Right atrium auricular region (tissue), 2 donors: ENCODE measurements at regions not wholly inside any gene's neighbourhood (a gene's known extent, or its start where the extent isn't known, plus 50 kb on each side); places are given as distances from the start of the nearest gene placed in this dataset.
"Not testable (repeated sequence)": the region's sequence is repeated elsewhere in the genome, so short reads cannot be mapped to it uniquely, and the experiment has no call there.

Experiments
- DNase-seq: peaks from one replicate; pipeline ENCODE4 v3.0.0-alpha.2; 2019; ENCODE audit warnings: low spot score
- H3K27ac ChIP-seq, 2 donors: fragments of 200-600 bp; sonication (generic); 1 replicate in 1 of 2; 2 replicates in 1 of 2; pipeline ENCODE4 v1.5.1; 2016 to 2019
- H3K27me3 ChIP-seq, 2 donors: fragments of 200-600 bp; sonication (generic); one replicate each; pipeline versions ENCODE4 v1.5.1 to v1.6.0; 2017 to 2019
- H3K36me3 ChIP-seq: fragments of 200-600 bp; sonication (generic); one replicate; pipeline ENCODE4 v1.5.1; 2016
- H3K4me1 ChIP-seq, 2 donors: fragments of 200-600 bp; sonication (generic); one replicate each; pipeline versions ENCODE4 v1.5.1 to v1.6.0; 2017 to 2019
- H3K4me3 ChIP-seq, 2 donors: fragments of 200-600 bp; sonication (generic); 1 replicate in 1 of 2; 2 replicates in 1 of 2; pipeline ENCODE4 v1.5.1; 2017 to 2019; ENCODE audit warnings: mild to moderate bottlenecking in 1 of 2, moderate library complexity in 1 of 2
- H3K9me3 ChIP-seq, 2 donors: fragments of 200-600 bp; sonication (generic); one replicate each; pipeline ENCODE4 v1.5.1; 2019
- CTCF ChIP-seq, 2 donors: fragments of 200-600 bp; sonication (generic); IDR thresholded peaks; one replicate each; pipeline ENCODE4 v1.5.1; 2019; ENCODE audit warnings: antibody characterized with exemption in 2 of 2

- no peaks in the 10 kb centered on the region for H3K36me3 ChIP-seq
- no peaks in the 10 kb centered on the region for H3K9me3 ChIP-seq
- H3K27me3 ChIP-seq = no peaks in the 10 kb centered on the region
- no peak for TF ChIP-seq CTCF (IDR thresholded peaks at IDR 0.05)
- H3K4me3 ChIP-seq = no peak overlapping the region
- no peaks in the 10 kb centered on the region for H3K4me1 ChIP-seq
- no peak overlapping the region for H3K27ac ChIP-seq
- DNase-seq = no peak
Observed at GRCh38 chr1:166588741-166589140, 250.5 kb upstream of the POGK start.

DNA sequence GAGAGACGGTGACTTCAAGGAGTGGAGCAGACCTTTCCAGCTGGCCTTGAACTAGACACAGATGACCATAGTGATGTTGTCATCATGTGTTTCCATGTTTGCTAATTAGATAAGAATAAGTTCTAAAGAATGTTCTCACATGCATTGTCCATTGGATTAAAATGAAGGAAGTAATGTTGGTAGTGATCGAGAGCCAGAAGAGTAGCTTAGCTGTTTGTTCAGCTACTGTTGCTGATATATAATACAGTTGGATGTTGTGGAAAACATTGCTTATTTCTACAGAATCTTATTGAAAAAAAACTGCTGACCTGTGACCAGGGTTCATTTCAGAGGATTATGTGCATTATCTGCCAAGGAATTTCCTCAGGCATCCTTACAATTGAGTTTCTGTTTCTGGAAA lies 249.1 kb upstream of the POGK start:
- no peaks in the 10 kb centered on the region for H3K36me3 ChIP-seq
- H3K27ac ChIP-seq = no peak overlapping the region
- DNase-seq = no peak
- no peaks in the 10 kb centered on the region for H3K4me1 ChIP-seq
- no peaks in the 10 kb centered on the region for H3K9me3 ChIP-seq
- H3K27me3 ChIP-seq = no peaks in the 10 kb centered on the region
- H3K4me3 ChIP-seq = no peak overlapping the region
- no peak for TF ChIP-seq CTCF (IDR thresholded peaks at IDR 0.05)

DNA sequence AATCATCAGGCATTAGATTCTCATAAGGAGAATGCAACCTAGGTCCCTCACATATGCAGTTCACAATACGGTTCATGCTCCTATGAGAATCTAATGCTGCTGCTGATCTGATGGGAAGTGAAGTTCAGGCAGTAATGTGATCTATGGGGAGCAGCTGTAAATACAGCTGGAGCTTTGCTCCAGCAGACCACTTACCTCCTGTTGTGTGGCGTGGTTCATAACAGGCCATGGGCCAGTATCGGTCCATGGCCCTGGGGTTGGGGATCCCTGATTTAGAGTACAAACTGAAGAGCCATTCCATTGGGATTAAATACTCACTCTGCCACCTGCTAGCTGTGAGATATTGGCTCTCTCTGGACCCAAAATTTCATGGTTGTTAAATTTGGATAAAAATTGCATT lies 244.6 kb upstream of the POGK start:
- Histone ChIP-seq H3K9me3 (no peaks in the 10 kb centered on the region), H3K36me3 (no peaks in the 10 kb centered on the region), H3K27ac (no peak overlapping the region), H3K27me3 (no peaks in the 10 kb centered on the region), H3K4me1 (no peaks in the 10 kb centered on the region), H3K4me3 (no peak overlapping the region)
- TF ChIP-seq CTCF (IDR thresholded peaks at IDR 0.05) = no peak
- no peak for DNase-seq

DNA sequence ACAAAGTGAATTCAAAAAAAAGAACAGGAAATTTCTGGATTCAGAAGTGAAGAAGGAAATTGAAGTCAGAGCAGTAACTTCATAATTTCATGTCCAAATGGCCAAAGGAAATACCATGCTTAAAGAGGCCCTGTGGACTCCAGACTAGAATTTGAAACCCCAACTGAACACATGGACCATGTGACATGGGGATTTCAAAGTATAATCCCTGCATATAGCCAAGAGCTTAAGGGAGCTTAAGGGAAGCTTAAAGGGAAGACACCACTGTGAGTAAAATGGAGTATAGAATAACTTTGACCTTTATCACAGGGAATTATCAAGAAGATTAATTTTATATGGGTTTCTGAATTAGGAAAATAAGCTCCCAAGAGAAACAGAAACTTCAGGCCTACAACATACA lies 241.8 kb upstream of the POGK start:
- H3K27ac ChIP-seq = no peak overlapping the region
- H3K4me3 ChIP-seq = no peak overlapping the region
- no peak for TF ChIP-seq CTCF (IDR thresholded peaks at IDR 0.05)
- no peak for DNase-seq
- no peaks in the 10 kb centered on the region for H3K9me3 ChIP-seq
- H3K27me3 ChIP-seq = no peaks in the 10 kb centered on the region
- no peaks in the 10 kb centered on the region for H3K4me1 ChIP-seq
- no peaks in the 10 kb centered on the region for H3K36me3 ChIP-seq

DNA sequence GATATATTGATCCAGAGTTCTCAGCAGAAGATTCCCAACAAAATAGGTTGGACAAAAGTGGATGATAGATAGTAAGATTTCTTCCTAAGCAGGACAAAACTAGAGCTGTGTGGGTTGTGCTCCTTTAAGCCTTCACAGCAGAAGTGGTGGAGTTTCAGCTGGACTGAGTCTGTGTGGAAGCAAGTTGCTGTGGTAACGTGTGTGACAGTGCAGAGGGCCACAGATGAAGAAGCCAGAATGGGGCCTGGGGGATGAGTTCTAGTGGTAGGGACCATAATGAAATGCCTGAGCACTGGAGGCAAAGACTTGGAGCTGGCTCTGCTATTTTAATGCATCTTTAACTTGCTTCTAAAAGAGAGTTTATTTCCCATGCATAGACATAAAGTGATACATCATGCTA lies 238.7 kb upstream of the POGK start:
- H3K36me3 ChIP-seq = no peaks in the 10 kb centered on the region
- H3K4me3 ChIP-seq = no peak overlapping the region
- no peak overlapping the region for H3K27ac ChIP-seq
- no peaks in the 10 kb centered on the region for H3K4me1 ChIP-seq
- TF ChIP-seq CTCF (IDR thresholded peaks at IDR 0.05) = no peak
- H3K9me3 ChIP-seq = no peaks in the 10 kb centered on the region
- DNase-seq = no peak
- no peaks in the 10 kb centered on the region for H3K27me3 ChIP-seq

GRCh38 chr1:166601650-166602278 lies 237.5 kb upstream of the POGK start:
- Histone ChIP-seq H3K27ac (no peak overlapping the region), H3K36me3 (no peaks in the 10 kb centered on the region), H3K4me3 (no peak overlapping the region), H3K9me3 (no peaks in the 10 kb centered on the region), H3K4me1 (no peaks in the 10 kb centered on the region), H3K27me3 (no peaks in the 10 kb centered on the region)
- DNase-seq = no peak
- TF ChIP-seq CTCF (IDR thresholded peaks at IDR 0.05) = no peak

DNA sequence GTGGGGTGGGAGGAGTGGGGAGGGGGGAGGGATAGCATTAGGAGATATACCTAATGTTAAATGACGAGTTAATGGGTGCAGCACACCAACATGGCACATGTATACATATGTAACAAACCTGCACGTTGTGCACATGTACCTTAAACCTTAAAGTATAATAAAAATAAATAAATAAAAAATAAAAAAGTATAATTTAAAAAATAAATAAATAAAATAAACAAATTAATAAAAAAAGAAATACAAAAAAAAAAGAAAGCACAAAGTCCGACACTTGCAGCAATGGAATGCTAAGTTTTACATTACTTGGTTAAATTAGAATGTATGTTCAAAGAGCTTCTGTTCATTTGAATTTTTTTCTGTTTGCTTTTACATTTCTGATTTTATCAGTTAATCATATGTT lies 236.5 kb upstream of the POGK start:
- H3K4me3 ChIP-seq, H3K36me3 ChIP-seq, DNase-seq, H3K4me1 ChIP-seq, H3K9me3 ChIP-seq, H3K27me3 ChIP-seq, H3K27ac ChIP-seq: not testable (repeated sequence)
